Central memory CD4-positive, alpha-beta T cell (primary cell): ENCODE measurements at regions not wholly inside any gene's neighbourhood (a gene's known extent, or its start where the extent isn't known, plus 50 kb on each side); places are given as distances from the start of the nearest gene placed in this dataset.
"Not testable (repeated sequence)": the region's sequence is repeated elsewhere in the genome, so short reads cannot be mapped to it uniquely, and the experiment has no call there.

ENCODE experiments used
- DNase-seq: peaks from one replicate; pipeline ENCODE4 v3.0.0; 2022

DNA sequence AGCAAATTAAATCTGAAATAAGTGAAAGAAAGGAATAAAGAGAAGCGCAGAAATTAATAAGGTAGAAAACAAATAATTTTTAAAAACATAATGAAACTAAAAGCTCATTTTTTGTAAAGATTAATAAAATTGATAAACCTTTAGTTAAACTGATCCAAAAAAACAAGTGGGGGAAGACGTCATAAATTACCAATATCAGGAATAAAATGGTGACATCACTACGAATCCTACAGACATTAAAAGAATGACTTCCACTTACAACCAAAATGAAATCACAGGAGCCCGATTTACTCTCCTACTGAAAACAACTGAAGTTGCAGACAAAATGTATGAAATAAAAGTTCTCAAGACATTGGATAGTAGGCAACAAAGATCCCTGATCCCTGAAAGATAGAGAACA, 68.1 kb upstream of the IFFO2 start:
- DNase-seq, result no peak

DNA sequence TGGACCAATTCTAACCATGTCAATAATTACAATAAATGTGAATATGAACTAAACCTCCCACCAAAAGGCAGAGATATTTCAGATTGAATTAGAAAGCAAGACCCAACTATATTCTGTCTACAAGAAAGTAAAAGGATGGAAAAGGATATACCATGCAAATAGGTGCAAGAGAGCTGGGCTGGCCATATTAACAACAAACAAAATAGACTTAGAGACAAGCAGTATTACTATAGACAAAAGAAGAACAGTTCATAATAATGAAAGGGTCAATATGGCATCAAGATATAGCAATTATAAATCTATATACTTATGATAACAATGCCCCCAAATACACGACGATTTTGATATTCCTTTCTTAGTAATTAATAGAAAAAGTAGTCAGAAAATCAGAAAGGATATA, 67.3 kb upstream of the IFFO2 start:
- no peak for DNase-seq

DNA sequence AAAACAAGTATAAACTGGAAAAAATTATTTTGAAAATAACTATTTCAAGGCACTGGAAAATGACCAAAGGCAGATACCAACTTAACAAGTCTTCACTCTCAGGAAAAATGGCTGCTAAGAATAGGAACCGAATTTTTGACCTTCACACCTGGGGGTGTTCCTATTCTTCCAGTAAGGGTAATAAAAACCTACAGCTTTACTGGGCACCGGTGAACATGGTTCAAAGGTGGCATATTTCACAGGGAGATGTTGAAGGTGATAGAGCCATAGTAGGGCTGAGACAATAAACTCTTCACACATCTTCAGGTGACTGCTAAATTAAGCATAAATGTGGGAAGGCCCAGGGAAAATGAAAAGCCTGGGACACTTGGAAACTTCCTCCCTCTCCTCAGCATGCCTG, 65.4 kb upstream of the IFFO2 start:
- DNase-seq, result no peak

DNA sequence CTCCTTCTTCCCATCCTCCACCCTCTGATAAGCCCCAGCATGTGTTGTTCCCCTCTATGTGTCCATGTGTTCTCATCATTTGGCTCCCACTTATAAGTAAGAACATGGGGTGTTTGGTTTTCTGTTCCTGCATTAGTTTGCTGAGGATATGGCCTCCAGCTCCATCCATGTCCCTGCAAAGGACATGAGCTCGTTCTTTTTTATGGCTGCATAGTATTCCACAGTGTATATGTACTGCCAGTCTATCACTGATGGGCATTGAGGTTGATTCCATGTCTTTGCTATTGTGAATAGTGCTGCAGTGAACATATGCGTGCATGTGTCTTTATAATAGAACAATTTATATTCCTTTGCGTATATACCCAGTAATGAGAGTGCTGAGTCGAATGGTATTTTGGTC, 62.8 kb upstream of the IFFO2 start:
- not testable (repeated sequence) for DNase-seq

DNA sequence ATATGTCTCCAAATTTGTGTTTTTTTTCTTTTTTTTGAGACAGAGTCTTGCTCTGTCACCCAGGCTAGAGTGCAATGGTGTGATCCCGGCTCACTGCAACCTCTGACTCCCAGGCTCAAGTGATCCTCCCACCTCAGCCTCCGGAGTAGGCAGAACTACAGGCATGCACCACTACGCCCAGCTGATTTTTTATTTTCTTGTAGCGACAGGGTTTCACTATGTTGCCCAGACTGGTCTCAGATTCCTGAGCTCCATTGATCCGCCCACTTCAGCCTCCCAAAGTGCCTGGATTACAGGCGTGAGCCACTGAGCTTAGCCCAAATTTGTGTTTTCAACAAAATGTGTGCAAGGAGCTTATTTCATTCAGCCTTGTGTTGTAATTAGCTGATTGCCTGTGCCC, 59.0 kb upstream of the IFFO2 start:
- no peak for DNase-seq

DNA sequence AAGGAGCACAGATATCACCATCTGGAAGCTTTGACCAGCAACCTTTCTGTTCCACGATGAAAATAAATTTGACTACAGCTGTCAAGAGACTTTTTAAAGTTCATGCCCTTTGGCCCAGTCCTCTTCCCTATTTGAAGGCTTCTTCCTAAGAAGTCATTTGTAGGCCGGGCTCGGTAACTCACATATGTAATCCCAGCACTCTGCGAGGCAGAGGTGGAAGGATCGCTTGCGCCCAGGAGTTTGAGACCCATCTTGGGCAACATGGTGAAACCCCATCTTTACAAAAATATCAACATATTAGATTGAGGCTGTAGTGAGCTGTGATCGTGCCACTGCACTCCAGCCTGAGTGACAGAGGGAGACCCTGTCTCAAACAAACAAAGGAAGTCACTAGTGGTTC, 58.3 kb upstream of the IFFO2 start:
- DNase-seq, result no peak

DNA sequence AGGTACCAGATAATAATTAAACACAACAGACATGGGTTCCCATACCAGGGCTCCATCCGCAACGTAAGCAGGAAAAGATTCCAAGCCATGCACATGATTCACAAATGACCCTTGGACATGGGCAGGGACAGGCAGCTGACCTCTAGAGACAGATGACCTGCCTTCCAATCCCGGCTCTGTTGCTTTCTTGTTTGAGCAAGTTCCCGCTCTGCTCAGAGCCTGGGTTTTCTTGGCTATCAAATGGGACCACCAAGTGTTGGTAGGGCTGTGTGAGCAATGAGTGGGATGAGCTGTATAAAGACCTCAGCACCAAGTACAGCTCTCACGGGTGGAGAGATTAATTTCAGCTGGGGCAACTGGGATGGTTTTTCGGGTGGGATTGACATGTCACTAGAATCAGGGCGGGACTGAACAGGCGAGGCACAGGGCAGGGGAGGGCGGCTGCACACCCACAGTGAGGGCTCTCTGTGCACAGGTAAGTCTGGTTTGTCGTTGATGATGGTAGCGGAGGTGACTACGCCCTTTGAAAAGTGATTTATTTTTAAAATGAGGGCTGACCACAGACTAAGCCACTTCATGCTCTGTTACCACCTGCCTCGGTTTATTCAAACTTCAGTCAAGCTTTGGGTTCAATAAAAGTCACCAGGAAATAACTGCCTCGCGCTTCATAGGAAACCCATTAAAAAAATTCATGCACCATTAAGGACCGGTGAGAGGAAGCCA, 57.5 kb upstream of the IFFO2 start:
- DNase-seq, result no peak

DNA sequence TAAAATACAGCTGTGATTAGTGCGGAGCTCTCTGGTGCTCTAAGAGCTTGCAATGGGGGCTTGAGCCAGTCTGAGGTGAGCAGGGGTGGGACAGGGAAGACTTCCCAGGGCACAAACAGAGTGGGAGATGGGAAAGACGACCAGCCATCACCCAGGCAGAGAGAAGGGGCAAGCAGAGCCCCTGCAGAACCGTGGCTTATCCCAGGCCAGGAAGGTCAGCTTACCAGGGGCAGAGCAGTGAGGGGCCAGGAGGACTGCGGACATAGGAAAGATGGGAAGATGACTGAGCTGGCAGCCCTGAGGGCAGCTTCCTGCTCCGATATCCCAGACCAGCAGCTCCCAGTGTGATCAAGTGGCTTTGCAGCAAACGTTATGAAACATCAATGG, 55.4 kb upstream of the IFFO2 start:
- no peak for DNase-seq

DNA sequence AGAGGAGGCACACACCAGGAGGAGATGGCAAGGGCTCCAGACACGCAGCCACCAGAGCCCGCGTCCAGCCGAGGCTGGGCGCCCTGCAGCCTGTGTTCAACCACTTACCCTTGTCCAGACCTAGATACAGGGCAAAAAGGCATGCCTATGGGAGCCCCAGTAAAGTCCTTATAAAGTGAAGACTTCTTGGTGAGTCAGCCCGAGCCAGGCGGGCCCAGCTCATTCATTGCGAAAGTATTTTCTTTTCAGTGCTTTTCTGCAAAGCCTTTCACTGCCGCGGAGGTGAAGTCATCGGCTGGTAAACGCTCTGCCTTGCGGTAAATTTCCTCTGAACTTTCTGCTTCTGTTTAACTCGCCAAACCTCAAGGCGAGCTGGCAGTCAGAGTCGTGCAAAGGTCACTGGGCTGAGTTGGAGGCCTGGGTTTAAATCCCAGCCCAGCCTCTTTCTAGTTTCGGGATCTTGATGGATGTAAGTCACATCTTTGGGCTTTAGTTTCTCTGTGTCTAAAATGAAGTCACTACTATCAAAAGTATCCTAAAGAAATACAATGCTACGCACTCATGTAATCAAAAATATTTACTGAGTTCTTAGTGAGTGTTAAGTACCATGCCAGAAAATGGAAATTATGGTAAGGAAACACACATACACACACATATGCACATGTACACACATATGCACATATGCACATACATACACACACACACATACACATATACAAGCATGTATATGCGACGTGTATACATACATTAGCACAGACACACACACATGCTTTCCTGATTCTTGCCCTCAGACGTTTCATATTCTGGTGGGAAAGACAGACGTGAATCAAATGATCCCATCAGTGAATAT, 54.7 kb upstream of the IFFO2 start:
- DNase-seq, result peak; percentile 38

DNA sequence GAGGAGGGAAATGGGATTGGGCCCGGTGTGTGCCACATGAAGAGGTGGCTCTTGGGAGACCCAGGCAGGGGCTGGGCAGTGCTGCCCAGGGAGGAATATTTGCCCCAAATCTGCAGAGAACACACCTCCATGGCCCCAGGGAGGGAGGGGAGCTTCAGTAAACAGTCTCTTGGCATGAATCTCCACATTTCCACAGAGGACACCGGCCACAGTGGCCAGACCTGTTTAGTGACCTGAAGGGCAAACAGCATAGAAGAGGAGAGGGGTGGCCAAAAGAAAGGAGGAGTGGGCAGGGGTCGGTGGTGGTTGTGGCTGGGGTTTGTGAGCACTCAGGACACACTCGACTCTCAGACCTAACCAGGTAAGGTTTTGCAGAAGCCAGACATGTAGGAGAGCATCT, 54.0 kb upstream of the IFFO2 start:
- DNase-seq, result no peak

DNA sequence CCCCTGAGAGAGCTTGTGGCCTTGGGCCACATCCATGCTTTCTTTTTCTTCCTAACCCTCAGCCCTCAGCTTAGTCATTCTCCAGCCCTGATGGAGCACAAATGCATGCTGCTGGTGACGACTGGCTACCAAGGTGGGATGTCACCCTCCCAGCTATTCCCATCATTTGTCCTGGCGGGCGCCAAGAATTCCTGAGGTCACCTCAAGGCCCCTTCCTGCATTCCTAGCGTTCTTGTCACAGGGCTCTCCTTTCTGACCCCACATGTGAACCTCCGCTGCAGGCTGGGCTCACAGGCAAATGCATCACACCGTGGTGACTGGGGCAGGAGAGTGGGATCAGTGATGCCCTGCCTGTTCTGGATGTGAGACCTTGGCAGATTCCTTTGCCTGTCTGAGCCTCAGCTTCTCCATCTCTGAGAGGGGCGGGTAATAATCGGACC, 53.4 kb upstream of the IFFO2 start:
- DNase-seq, result no peak

DNA sequence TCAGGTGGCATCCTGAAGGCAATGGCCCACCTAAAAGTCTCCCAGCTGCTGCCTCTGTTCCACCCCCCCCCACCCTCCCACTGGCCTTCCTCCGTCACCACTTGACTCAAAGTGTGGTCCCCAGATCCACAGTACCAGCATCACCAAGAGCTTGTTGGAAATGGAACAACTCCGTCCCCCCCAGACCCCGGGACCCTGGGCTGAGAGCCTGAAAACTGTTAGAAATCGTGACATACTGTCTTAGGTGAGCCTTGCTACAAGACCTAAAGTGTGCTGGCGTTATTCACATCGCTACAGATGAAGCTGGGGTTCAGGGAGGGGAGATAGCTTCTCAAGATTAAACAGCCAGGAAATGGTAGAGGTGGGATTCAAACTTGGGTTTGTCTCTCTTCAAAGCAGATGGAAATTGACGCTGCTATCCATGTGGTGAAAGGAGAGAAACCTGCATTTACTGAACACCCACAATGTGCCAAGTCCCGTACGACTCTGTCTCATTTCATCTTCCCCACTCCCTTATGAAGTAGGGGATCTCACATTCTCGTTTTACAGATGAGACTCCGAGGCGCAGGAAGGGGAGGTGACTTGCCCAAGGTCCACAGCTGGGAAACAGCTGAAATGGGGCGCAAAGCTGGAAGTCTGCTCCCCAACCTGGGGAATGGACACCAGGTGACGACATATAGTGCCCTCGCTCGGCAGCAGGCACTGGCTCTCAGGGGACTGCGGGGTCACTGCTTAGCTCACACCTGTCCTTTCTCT, 52.8 kb upstream of the IFFO2 start:
- DNase-seq, result no peak

DNA sequence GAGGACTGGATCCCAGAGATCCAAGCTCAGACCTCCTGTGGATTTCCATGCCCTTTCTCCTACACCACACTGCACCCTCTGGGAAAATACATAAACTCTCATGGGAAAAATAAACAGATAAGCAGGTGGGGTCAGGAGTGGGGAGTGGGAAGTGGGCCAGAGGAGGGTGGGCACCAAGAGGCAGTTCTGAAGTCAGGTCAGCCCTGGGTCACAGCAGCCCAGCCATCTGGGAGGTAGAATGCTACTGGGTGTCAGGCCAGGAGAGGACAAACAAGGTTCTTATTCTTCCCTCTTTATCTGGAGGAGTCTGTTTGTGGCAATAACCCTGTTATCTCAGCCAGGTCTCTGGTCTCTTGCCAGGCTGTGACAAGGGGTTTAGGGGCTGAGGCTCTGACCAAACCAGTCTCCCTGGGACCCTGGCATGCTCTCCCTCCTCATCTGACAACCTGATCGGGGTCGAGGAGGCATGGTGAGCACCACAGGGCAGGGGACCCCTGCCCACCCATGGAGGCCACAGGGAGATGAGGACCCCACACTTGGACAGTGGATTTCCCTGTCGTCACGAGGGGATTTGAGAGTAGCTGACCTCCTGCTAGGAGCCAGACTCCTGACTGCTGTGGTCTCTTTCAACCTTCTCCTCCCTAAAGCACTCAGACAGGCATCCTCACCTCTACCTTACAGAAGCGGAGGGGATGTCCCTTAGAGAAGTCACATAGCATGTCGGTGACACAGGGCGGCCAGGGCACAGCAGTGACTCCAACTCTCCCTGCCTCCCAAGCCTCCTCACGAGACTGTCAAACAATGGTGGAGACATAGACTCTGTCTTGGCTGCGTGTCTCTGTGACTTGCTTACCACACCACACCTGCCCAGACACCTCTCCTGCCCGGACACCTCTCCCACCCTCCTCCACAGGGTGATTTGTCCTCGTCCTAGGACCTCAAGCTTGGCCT, 51.3 kb upstream of the IFFO2 start:
- DNase-seq, result no peak

DNA sequence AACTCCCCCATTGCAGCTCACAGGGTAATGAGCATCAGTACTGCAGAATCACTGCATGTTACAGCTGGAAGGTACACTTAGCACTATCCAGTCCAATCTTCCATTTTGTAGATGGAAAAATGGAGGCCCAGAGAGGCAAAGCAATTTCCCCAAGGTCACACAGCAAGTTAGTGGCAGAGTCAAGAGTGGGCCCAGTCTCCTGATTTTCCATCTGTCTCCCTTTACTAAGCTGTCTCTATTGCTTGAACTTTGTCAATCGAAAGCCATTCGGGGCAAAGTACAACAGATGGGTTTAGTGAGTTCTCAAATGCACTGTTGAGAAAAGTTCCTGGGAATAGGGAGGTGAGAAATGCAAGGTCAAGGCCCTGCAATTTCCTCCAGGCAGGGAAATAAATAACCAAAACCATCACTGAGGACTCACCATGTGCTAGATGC, 50.4 kb upstream of the IFFO2 start:
- DNase-seq, result no peak
